ENCODE measurements at regions not wholly inside any gene's neighbourhood (a gene's known extent, or its start where the extent isn't known, plus 50 kb on each side); places are given as distances from the start of the nearest gene placed in this dataset.

- DNase-seq (ENCODE audit: low spot score), result no peak
Measured at GRCh38 chr5:126334760-126335159, 88.4 kb upstream of the GRAMD2B start.

GRCh38 chr5:126335886-126336285 is 87.3 kb upstream of the GRAMD2B start:
- DNase-seq (ENCODE audit: low spot score), result no peak

GRCh38 chr5:126338635-126339034 is 84.6 kb upstream of the GRAMD2B start:
- no peak for DNase-seq (ENCODE audit: low spot score)

DNA sequence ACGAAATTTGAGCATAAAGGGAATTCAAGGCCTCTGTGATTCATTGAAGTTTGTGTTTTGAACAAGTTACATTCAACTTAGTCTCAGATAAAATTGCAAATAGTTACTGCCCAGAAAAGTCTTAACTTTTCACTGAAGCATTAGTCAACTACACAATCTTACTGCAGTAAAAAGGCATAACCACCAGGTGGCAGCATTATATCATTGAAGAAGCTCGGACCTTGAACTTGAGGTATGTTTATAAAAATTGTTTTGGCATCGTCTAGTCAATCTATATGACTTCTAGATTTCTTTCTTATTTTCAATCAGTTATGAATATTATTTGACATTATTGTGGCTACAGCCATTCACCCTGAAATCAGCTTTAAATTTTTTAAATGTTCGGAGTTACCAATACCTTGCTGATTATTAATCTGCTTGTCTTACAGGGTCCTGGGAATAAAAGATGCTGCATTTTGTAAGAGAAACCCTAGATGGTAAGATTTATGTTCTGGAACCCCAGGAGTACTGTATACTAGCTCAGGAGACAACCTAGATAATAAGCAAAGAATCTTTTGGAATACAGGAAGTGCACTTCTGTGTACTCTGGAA is 83.9 kb upstream of the GRAMD2B start:
- DNase-seq (ENCODE audit: low spot score), result peak; percentile 63

DNA sequence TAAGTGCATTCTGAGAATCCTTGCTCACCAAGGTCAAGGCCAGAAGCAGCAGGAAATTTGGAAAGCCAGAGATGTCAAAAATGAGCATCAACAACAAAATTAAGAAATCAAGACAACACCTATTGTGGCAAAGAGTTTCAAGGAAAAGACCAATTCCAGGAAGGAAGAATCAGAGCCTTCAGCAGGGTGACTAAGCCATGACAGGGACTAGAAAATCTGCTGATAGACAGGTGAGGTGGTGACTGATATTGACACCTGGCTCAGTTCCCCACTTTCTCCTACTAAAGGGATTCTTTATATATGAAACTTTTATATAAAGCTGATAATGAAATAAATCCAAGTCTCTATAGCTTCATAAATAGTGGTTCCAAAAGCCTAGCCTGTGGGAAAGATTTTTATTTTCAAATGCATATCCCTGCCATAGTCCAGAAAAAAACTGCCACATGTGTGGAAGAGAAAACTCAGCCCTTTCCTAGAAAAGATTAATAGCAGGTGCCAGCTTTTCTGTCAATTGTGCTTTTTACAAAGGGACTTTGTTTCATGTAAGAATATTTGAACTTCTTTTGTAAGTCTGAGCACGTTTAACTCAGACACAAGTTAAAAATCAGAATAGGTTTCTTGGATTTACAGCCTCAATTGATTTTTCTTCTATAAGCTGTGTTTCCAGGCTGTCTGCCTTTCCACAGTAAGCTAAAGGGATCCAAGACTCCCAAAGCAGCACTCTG is 81.1 kb upstream of the GRAMD2B start:
- no peak for DNase-seq (ENCODE audit: low spot score)

GRCh38 chr5:126348855-126349635 is 74.2 kb upstream of the GRAMD2B start:
- DNase-seq (ENCODE audit: low spot score), result no peak

DNA sequence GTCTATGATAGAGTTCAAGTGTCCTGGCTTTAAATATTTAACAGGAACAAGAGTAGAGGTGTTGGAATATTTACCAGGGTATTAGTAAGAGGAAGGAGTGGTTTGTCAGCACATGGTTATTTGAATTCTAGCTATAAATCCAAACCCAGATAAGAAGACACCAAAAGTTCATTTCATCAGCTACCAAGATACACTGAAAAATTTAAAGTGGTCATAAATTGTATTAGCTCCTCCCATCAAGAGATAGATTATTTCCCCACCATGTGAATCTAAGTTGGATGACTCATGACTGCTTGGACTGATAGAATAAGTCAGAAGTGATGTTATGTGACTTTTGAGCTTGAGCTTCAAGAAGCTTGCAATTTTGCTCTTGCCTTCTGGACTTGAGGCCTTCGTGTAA is 72.1 kb upstream of the GRAMD2B start:
- DNase-seq (ENCODE audit: low spot score), result no peak

DNA sequence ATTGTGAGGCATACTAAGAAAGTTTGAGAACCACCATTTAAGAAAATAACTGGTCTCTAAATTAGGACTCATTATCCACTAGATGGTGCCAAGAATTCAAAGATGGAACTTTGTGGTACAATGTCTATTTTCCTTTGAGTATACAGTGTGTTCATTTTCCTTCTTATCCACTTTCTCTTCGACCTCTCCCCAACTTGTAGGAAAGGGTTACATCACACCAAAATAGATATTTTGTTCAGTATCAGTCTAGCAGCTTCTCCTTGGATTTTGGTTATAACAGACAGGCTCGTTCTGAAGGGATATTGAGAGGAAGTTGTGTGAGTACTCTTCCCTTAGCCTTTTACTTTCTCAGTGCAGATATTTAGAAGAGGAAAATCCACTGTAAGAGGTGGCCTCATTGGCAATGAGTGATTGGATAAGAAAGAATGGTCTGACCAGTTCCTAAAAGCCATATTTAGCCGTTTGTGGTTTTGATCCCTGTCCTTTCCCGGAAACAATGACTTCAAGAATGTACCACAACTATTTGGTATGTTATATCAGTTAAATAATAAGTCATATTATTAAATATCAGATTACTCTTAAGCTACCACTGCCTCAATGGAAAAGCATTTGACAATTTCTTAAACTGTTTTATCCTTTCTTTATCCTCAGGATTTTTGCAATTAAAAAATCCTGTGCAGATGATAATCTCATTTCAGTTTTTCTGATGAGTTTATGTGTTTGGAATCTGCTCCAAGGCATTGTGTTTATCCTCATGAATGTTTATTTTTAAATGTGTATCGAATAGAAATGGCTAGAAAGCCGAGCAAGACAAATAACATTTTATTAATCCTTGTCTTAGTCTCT is 69.0 kb upstream of the GRAMD2B start:
- peak; percentile 63 for DNase-seq (ENCODE audit: low spot score)

- DNase-seq (ENCODE audit: low spot score), result no peak
Measured at GRCh38 chr5:126354858-126355731, 68.1 kb upstream of the GRAMD2B start.

- DNase-seq (ENCODE audit: low spot score), result no peak
Measured at GRCh38 chr5:126355940-126356339, 67.3 kb upstream of the GRAMD2B start.

DNA sequence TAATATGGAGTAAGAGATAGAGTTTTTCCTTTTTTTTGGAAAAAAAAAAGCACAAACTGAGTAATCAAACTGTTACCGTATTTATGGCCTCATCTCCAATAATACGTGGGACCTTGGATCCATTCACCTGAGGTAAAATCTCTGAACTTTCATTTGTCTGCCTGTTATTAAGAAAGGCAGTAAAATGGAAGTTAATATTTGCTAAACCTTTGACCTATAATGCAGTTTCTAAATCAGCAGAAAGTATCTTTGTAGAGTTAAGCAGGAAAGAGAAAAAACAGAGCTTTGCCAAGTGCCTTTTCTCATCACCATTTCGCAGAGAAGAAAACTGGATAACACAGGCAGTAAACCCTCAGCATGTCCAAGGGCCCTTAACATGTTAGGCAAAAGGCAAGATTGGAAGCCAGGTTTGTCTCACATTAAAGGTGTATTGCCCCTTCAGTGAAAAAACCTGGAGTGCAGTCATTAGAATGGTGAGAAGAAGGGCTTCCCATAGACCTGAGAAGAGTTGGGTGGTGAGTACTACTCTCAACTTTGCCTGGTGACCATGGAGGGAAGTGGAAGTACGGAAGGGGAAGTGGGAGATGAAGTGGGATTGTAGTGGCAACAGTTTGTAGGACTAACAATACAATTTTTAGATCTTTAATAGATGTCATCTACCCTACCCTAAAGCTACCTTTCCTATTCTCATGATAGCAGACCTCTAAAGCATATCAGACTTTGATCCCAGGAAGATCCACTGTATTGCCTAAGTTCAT is 65.4 kb upstream of the GRAMD2B start:
- DNase-seq (ENCODE audit: low spot score), result no peak

DNA sequence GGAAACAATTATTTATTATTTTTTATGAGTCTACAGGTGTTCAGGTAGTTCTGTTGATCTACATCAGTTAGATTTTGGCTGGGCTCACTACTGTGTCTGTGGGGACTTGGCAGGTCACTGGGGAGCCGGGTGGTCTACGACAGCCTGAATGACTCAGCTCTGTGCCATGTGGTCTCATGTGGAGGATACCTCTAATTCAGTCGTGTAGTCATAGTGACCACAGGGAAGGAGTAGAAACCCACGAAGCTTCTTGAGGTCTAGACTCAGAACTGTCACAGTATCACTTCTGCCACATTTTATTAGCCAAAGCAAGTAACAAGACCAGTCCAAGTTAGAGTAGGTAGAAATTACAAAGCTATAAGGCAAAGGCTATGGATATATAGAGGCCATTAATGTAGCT is 64.7 kb upstream of the GRAMD2B start:
- DNase-seq (ENCODE audit: low spot score), result no peak

GRCh38 chr5:126359884-126360283 is 63.3 kb upstream of the GRAMD2B start:
- DNase-seq (ENCODE audit: low spot score), result no peak

DNA sequence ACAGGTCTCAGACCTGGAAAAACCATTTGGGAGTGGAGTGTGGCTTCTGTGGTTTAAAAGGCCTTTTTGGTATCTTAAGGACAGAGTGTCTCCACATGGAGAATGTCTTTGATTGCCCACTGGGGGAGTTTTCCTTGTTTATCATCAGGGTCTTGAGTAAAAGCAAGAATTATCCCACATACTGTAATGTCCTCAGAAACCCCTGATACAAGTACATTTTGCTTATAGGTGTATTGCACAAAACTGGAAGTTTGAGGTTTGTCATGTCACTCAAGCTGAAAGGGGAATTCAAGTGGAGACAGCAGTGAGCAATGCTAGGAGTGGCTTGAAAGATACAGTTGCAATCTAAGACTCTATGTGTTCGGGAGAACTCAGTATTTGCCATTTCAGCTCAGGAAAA is 62.7 kb upstream of the GRAMD2B start:
- DNase-seq (ENCODE audit: low spot score), result no peak

GRCh38 chr5:126363658-126364057 is 59.6 kb upstream of the GRAMD2B start:
- no peak for DNase-seq (ENCODE audit: low spot score)

DNA sequence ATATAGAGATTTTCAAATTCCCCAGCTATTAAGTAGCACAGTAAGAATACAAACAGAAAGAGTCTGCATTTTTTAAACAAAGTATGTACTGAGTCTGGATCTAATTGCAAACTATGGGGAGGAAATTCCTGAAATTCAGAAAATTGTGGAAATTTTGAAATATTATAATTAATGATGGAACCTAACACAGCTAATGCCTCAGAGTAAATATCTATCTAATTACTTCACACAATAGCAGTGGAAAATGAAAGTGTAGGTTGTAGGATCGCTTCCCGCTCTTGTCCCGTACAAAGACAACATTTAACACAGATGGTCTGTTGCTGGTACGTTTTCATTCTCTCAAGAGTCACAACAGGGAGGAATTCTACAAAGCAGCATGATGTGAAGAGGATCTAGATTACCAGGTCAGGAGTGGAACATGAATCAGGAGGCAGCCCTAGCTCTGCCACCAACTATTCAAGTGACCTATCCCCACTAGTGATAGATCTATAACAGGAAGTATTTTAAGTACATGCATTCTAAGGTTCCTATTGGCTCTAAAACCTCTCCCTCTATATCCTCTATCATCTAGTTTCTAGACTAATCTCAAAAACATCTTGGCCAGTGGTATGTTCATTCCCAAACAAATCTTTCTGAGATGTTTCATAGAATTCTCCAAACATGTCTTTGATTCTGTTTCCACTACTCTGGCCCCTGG is 58.9 kb upstream of the GRAMD2B start:
- DNase-seq (ENCODE audit: low spot score), result no peak

DNA sequence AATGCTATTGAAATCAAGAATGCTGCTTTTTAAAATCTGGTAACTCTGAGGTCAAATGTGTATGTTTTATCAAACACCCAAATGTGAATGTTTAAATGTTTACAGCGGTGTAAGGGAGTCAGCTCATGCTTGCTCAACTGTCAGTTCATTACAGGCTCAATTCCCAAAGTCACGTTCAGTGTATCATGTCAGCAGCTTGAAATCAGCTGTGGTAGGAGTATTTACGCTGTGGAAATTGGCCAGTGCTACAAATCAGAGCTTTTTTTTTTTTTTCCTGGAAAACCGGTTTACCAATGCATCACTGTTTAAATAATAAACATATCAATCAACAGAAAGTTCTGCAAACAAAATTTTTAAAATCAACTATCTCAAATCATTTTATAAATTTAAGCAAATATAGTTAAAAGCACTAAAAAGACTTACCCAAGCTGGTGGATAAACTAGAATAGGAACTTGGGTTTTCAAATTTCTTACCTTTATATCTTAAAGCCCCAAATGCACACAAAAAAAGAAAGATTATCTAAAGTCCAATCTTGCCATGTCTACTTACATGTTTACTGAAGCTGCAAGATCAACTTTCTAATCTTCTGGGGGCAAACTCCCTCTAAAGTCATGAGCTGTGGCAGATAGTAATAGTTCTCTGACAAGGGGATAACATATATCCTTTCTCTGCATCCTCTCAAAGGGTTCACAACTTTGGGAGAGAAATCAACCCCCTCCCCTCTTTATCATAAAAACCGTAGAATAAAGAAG is 57.6 kb upstream of the GRAMD2B start:
- DNase-seq (ENCODE audit: low spot score), result no peak

DNA sequence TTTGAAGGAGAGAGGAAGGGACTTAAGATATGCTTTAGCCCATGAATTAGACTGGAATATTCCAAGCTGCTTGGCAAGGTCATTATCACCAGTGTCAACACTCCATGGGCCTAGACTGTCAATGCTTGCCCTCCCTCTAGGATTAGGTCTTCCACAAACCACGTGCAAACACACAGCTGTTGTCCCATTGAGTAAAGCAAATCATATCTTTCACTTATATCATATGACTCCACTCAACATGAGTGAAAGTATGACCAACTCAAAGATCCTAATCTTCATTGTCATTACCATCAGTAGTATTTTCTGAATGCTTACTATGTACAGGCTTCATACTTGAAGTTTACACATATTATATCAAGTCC is 57.0 kb upstream of the GRAMD2B start:
- DNase-seq (ENCODE audit: low spot score), result no peak

- DNase-seq (ENCODE audit: low spot score), result no peak
Measured at GRCh38 chr5:126368239-126368812, 54.9 kb upstream of the GRAMD2B start.

Measured in kidney capillary endothelial cell (primary cell).